ENCODE measurements at regions not wholly inside any gene's neighbourhood (a gene's known extent, or its start where the extent isn't known, plus 50 kb on each side); places are given as distances from the start of the nearest gene placed in this dataset.

- Histone ChIP-seq H3K4me1 (ENCODE audit: control insufficient read depth in 1 of 2, insufficient read depth in 2 of 2, low read length in 2 of 2) (no peaks in the 10 kb centered on the region), H3K36me3 (ENCODE audit: control insufficient read depth in 1 of 2, insufficient read depth in 2 of 2, low read length in 2 of 2) (no peaks in the 10 kb centered on the region), H4K20me1 (ENCODE audit: insufficient read depth) (no peaks in the 10 kb centered on the region), H2AFZ (ENCODE audit: low read depth, low read length, poor library complexity, severe bottlenecking) (no peak overlapping the region), H3K27me3 (ENCODE audit: insufficient read depth, low read length) (no peaks in the 10 kb centered on the region), H3K9me3 (ENCODE audit: control insufficient read depth in 1 of 2, insufficient read depth in 1 of 2, low read depth in 1 of 2, low read length in 2 of 2) (peaks cover 0 to 36% of the 10 kb centered on the region in 2 experiments; a peak in 2 of 4 replicates), H3K27ac (ENCODE audit: low read depth, low read length) (no peak overlapping the region), H3K9me2 (ENCODE audit: insufficient read depth) (no peaks in the 10 kb centered on the region), H3K9ac (ENCODE audit: low read length) (no peak overlapping the region), H3K79me2 (ENCODE audit: insufficient read depth, low read length) (no peaks in the 10 kb centered on the region), H3K4me2 (ENCODE audit: low read length) (no peak overlapping the region), H3K4me3 (replicated peaks in 1 of 2; ENCODE audit: low read depth in 1 of 2, low read length in 2 of 2) (no peak overlapping the region)
- ChIA-PET CTCF (no interaction called here), POLR2A (no interaction called here), RAD21 (ENCODE audit: low non-redundant PET in 1 of 2, low total read pairs in 2 of 2, uncharacterized antibody in 2 of 2, unreplicated experiment in 2 of 2) (no interaction called here)
- no TSS peak for BruUV-seq (replicated peaks)
- TF ChIP-seq CBX3 (IDR thresholded peaks at IDR 0.05; ENCODE audit: low read depth) (no peak), POLR2AphosphoS5 (IDR thresholded peaks at IDR 0.05; ENCODE audit: low read depth, low read length) (no peak), ZNF274 (IDR thresholded peaks at IDR 0.05; ENCODE audit: low read depth, low read length) (no peak), SIN3A (IDR thresholded peaks at IDR 0.05; ENCODE audit: low read depth) (no peak)
- TF ChIP-seq, protein P1, sequence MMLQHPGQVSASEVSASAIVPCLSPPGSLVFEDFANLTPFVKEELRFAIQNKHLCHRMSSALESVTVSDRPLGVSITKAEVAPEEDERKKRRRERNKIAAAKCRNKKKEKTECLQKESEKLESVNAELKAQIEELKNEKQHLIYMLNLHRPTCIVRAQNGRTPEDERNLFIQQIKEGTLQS (IDR thresholded peaks at IDR 0.05), result no peak
- ATAC-seq (no peak), DNase-seq (ENCODE audit: low read depth, low spot score) (no peak)
- intact Hi-C loops (cut with micrococcal nuclease), result no loop called here
Measured at GRCh38 chr2:49656853-49657252, 502.5 kb upstream of the FSHR start.

DNA sequence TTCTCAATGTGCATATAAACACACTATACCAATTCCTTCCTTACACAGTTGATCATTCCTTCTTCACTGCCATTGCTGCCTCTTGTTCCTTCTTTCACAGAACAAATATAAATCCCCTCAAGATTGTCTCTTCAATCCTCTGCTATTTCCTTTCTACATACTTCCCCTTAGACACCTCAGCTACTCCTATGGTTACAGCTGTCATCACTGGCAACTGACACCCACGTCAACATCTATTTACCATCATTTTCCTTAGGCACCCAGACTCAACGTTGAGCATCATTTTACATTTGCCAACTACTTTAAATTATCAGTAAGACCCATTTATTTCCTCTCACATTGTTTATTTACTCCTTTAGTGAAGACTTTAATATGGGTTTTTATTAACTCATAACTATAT lies 488.8 kb upstream of the FSHR start:
- Histone ChIP-seq H3K36me3 (ENCODE audit: control insufficient read depth in 1 of 2, insufficient read depth in 2 of 2, low read length in 2 of 2) (no peaks in the 10 kb centered on the region), H3K4me2 (ENCODE audit: low read length) (no peak overlapping the region), H4K20me1 (ENCODE audit: insufficient read depth) (no peaks in the 10 kb centered on the region), H3K4me1 (ENCODE audit: control insufficient read depth in 1 of 2, insufficient read depth in 2 of 2, low read length in 2 of 2) (no peaks in the 10 kb centered on the region), H3K27me3 (ENCODE audit: insufficient read depth, low read length) (no peaks in the 10 kb centered on the region), H3K9me3 (ENCODE audit: control insufficient read depth in 1 of 2, insufficient read depth in 1 of 2, low read depth in 1 of 2, low read length in 2 of 2) (peaks cover 0 to 13% of the 10 kb centered on the region in 2 experiments; a peak in 2 of 4 replicates), H3K9ac (ENCODE audit: low read length) (no peak overlapping the region), H3K79me2 (ENCODE audit: insufficient read depth, low read length) (no peaks in the 10 kb centered on the region), H3K9me2 (ENCODE audit: insufficient read depth) (no peaks in the 10 kb centered on the region), H3K27ac (ENCODE audit: low read depth, low read length) (no peak overlapping the region), H2AFZ (ENCODE audit: low read depth, low read length, poor library complexity, severe bottlenecking) (no peak overlapping the region), H3K4me3 (replicated peaks in 1 of 2; ENCODE audit: low read depth in 1 of 2, low read length in 2 of 2) (no peak overlapping the region)
- ChIA-PET RAD21 (ENCODE audit: low non-redundant PET in 1 of 2, low total read pairs in 2 of 2, uncharacterized antibody in 2 of 2, unreplicated experiment in 2 of 2) (no interaction called here), CTCF (no interaction called here), POLR2A (no interaction called here)
- TF ChIP-seq CBX3 (IDR thresholded peaks at IDR 0.05; ENCODE audit: low read depth), result no peak
- no peak for TF ChIP-seq FOSL1 (IDR thresholded peaks at IDR 0.05; ENCODE audit: low read depth)
- TF ChIP-seq CTCF (IDR thresholded peaks at IDR 0.05 in 2 of 3, conservative IDR thresholded peaks at IDR 0.05 in 1 of 3; ENCODE audit: borderline replicate concordance in 1 of 3, insufficient read depth in 1 of 3, low read depth in 2 of 3, low read length in 2 of 3), result no peak
- TF ChIP-seq SRF (IDR thresholded peaks at IDR 0.05; ENCODE audit: low read depth), result no peak
- no peak for TF ChIP-seq ELF1 (IDR thresholded peaks at IDR 0.05; ENCODE audit: borderline replicate concordance, low read depth)
- no peak for TF ChIP-seq EZH2phosphoT487 (IDR thresholded peaks at IDR 0.05; ENCODE audit: borderline replicate concordance)
- no peak for TF ChIP-seq EGR1 (IDR thresholded peaks at IDR 0.05; ENCODE audit: low read depth)
- TF ChIP-seq ZNF274 (IDR thresholded peaks at IDR 0.05; ENCODE audit: low read depth, low read length), result no peak
- no peak for TF ChIP-seq POLR2AphosphoS5 (IDR thresholded peaks at IDR 0.05; ENCODE audit: low read depth, low read length)
- TF ChIP-seq SIN3A (IDR thresholded peaks at IDR 0.05; ENCODE audit: low read depth), result no peak
- no peak for TF ChIP-seq CEBPB (IDR thresholded peaks at IDR 0.05; ENCODE audit: low read depth)
- TF ChIP-seq ZFX (IDR thresholded peaks at IDR 0.05), result no peak
- DNase-seq (ENCODE audit: low read depth, low spot score) (no peak), ATAC-seq (no peak)
- intact Hi-C loops (cut with micrococcal nuclease), result no loop called here
- BruUV-seq (replicated peaks), result no TSS peak
